CD4-positive, alpha-beta memory T cell (primary cell): ENCODE measurements at regions not wholly inside any gene's neighbourhood (a gene's known extent, or its start where the extent isn't known, plus 50 kb on each side); places are given as distances from the start of the nearest gene placed in this dataset.

ENCODE experiments used
- CTCF ChIA-PET: fragments of 350-600 bp; sonication (Branson Sonifier 250); formaldehyde crosslinking; loops from one replicate; lab custom pipeline; 2021; ENCODE audit warnings: inconsistent platforms; ENCODE audit not compliant: partially characterized antibody; lab: Charles Lee
- POLR2A ChIA-PET: fragments of 350-600 bp; sonication (Branson Sonifier 250); formaldehyde crosslinking; loops from one replicate; lab custom pipeline; 2021; ENCODE audit not compliant: partially characterized antibody; lab: Charles Lee
- DNase-seq, 5 donors: peaks; one replicate each; pipeline versions ENCODE4 v3.0.0 to v3.0.0-alpha.2; 2020 to 2022; ENCODE audit warnings: mixed read lengths in 1 of 5
- H3K27ac ChIP-seq: one replicate; pipeline ENCODE4 v1.7.0; 2013; ENCODE audit warnings: low read depth, low read length
- H3K27me3 ChIP-seq: 2 replicates; pipeline ENCODE4 v1.7.0; 2013; ENCODE audit warnings: mild to moderate bottlenecking, low read length, moderate library complexity; ENCODE audit not compliant: insufficient read depth
- H3K36me3 ChIP-seq: 2 replicates; pipeline ENCODE4 v1.7.0; 2013; ENCODE audit warnings: mild to moderate bottlenecking, low read length, moderate library complexity; ENCODE audit not compliant: insufficient read depth
- H3K4me1 ChIP-seq: 2 replicates; pipeline ENCODE4 v1.7.0; 2013; ENCODE audit warnings: mild to moderate bottlenecking, low read length, moderate library complexity; ENCODE audit not compliant: insufficient read depth
- H3K4me3 ChIP-seq, 2 donors: one replicate each; pipeline ENCODE4 v1.7.0; 2013; ENCODE audit warnings: low read length in 2 of 2, mild to moderate bottlenecking in 1 of 2
- H3K9me3 ChIP-seq, 2 donors: one replicate each; pipeline ENCODE4 v1.7.0; 2013; ENCODE audit warnings: low read length in 2 of 2, control low read depth in 1 of 2; ENCODE audit not compliant: control insufficient read depth in 1 of 2
- H3K27ac Mint-ChIP-seq, 7 donors: one replicate each; pipeline ENCODE4 v1.8.0; 2020 to 2021; ENCODE audit warnings: mixed read lengths in 7 of 7, mild to moderate bottlenecking in 6 of 7, inconsistent platforms in 3 of 7, moderate library complexity in 3 of 7
- H3K27me3 Mint-ChIP-seq, 2 donors: one replicate each; pipeline ENCODE4 v1.8.0; 2020 to 2021; ENCODE audit warnings: mixed read lengths in 2 of 2
- H3K36me3 Mint-ChIP-seq, 2 donors: one replicate each; pipeline ENCODE4 v1.8.0; 2020 to 2021; ENCODE audit warnings: mixed read lengths in 2 of 2, inconsistent platforms in 1 of 2, mild to moderate bottlenecking in 1 of 2
- H3K4me1 Mint-ChIP-seq, 4 donors: one replicate each; pipeline ENCODE4 v1.8.0; 2020 to 2021; ENCODE audit warnings: mixed read lengths in 4 of 4, mild to moderate bottlenecking in 1 of 4
- H3K4me3 Mint-ChIP-seq, 8 donors: one replicate each; pipeline ENCODE4 v1.8.0; 2020 to 2021; ENCODE audit warnings: mixed read lengths in 8 of 8, mild to moderate bottlenecking in 7 of 8, moderate library complexity in 6 of 8, inconsistent platforms in 3 of 8
- H3K9me3 Mint-ChIP-seq, 8 donors: one replicate each; pipeline ENCODE4 v1.8.0; 2020 to 2021; ENCODE audit warnings: mixed read lengths in 8 of 8, mild to moderate bottlenecking in 5 of 8, inconsistent platforms in 3 of 8, moderate library complexity in 1 of 8
- intact Hi-C: fragments of 100-400 bp; cut with micrococcal nuclease; formaldehyde crosslinking; loops from one replicate; pipeline ENCODE4 v1.15.1; 2023

GRCh38 chr11:105298174-105298573 is 158.6 kb upstream of the CARD18 start:
- intact Hi-C loops, result no loop called here
- H3K9me3 Mint-ChIP-seq, result peaks cover 0 to 2% (median 0%) of the 10 kb centered on the region in 8 donors
- H3K4me3 Mint-ChIP-seq, result no peak overlapping the region
- Histone ChIP-seq H3K27ac (no peak overlapping the region), H3K4me1 (no peaks in the 10 kb centered on the region), H3K27me3 (no peaks in the 10 kb centered on the region), H3K9me3 (no peaks in the 10 kb centered on the region), H3K4me3 (no peak overlapping the region), H3K36me3 (no peaks in the 10 kb centered on the region)
- POLR2A ChIA-PET, result no interaction called here
- peaks cover 0 to 3% (median under 1%) of the 10 kb centered on the region in 4 donors for H3K4me1 Mint-ChIP-seq
- no peak overlapping the region for H3K27ac Mint-ChIP-seq
- DNase-seq, result no peak
- peaks cover 1 to 2% of the 10 kb centered on the region in 2 donors for H3K27me3 Mint-ChIP-seq
- CTCF ChIA-PET, result no interaction called here
- H3K36me3 Mint-ChIP-seq, result no peaks in the 10 kb centered on the region

DNA sequence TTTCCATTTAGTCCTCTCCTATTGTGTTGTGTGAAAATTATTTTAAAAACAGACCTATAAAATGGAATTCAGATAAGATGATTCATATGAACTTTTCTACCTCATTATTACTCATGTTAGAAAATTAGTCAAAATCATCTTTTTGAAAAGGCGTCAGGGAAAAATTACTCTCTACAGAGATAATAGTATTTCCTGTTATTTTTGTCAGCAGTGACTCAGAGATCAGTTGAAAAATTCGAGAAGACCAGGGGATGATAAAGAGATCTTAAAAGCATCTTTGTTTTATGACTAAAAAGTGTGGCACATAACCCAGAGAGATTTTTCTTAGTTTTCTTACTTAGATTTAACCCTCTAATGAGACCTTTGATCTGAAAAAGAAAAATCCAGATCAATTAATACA is 157.9 kb upstream of the CARD18 start:
- Histone ChIP-seq H3K36me3 (no peaks in the 10 kb centered on the region), H3K4me3 (no peak overlapping the region), H3K27me3 (no peaks in the 10 kb centered on the region), H3K27ac (no peak overlapping the region), H3K4me1 (no peaks in the 10 kb centered on the region), H3K9me3 (no peaks in the 10 kb centered on the region)
- CTCF ChIA-PET, result no interaction called here
- H3K9me3 Mint-ChIP-seq, result peaks cover 0 to 2% (median 0%) of the 10 kb centered on the region in 8 donors
- H3K36me3 Mint-ChIP-seq, result no peaks in the 10 kb centered on the region
- peaks cover 1 to 2% of the 10 kb centered on the region in 2 donors for H3K27me3 Mint-ChIP-seq
- DNase-seq, result no peak
- POLR2A ChIA-PET, result no interaction called here
- H3K27ac Mint-ChIP-seq, result no peak overlapping the region
- no peak overlapping the region for H3K4me3 Mint-ChIP-seq
- H3K4me1 Mint-ChIP-seq, result peaks cover 0 to 3% (median under 1%) of the 10 kb centered on the region in 4 donors
- intact Hi-C loops, result no loop called here

GRCh38 chr11:105296806-105297205 is 157.2 kb upstream of the CARD18 start:
- no peak overlapping the region for H3K27ac Mint-ChIP-seq
- no peak overlapping the region for H3K4me3 Mint-ChIP-seq
- ChIA-PET POLR2A (no interaction called here), CTCF (no interaction called here)
- peaks cover 1 to 2% of the 10 kb centered on the region in 2 donors for H3K27me3 Mint-ChIP-seq
- intact Hi-C loops, result no loop called here
- no peaks in the 10 kb centered on the region for H3K36me3 Mint-ChIP-seq
- peaks cover 0 to 3% (median 0%) of the 10 kb centered on the region in 4 donors for H3K4me1 Mint-ChIP-seq
- Histone ChIP-seq H3K4me3 (no peak overlapping the region), H3K27me3 (no peaks in the 10 kb centered on the region), H3K36me3 (no peaks in the 10 kb centered on the region), H3K9me3 (no peaks in the 10 kb centered on the region), H3K4me1 (no peaks in the 10 kb centered on the region), H3K27ac (no peak overlapping the region)
- H3K9me3 Mint-ChIP-seq, result peaks cover 0 to 2% (median 0%) of the 10 kb centered on the region in 8 donors
- DNase-seq, result no peak

DNA sequence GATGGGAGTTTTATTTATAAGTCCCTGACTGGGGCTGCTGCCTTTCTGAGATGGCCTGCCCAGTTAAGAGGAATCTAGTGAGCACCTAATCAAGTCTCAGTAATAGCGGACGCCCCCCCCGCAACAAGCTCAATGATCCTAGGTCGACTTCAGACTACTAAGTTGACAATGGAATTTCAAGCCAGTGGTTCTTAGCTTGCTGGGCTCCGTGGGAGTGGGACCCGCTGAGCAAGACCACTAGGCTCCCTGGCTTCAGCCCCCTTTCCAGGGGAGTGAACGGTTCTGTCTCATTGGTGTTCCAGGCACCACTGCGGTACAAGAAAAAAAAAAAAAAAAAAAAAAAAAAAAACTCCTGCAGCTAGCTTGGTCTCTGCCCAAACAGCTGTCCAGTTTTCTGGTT is 156.8 kb upstream of the CARD18 start:
- POLR2A ChIA-PET, result no interaction called here
- CTCF ChIA-PET, result no interaction called here

GRCh38 chr11:105282658-105283057 is 143.1 kb upstream of the CARD18 start:
- ChIA-PET CTCF (no interaction called here), POLR2A (no interaction called here)
- no peaks in the 10 kb centered on the region for H3K9me3 ChIP-seq
- no peak overlapping the region for H3K4me3 ChIP-seq
- no peak for DNase-seq
- intact Hi-C loops, result no loop called here
- H3K4me1 Mint-ChIP-seq, result no peaks in the 10 kb centered on the region
- no peak overlapping the region for H3K4me3 Mint-ChIP-seq
- H3K27ac ChIP-seq, result no peak overlapping the region
- H3K36me3 Mint-ChIP-seq, result no peaks in the 10 kb centered on the region
- H3K4me1 ChIP-seq, result no peaks in the 10 kb centered on the region
- H3K27me3 ChIP-seq, result no peaks in the 10 kb centered on the region
- no peak overlapping the region for H3K27ac Mint-ChIP-seq
- peaks cover 0 to 2% (median 0%) of the 10 kb centered on the region in 8 donors for H3K9me3 Mint-ChIP-seq
- no peaks in the 10 kb centered on the region for H3K36me3 ChIP-seq
- H3K27me3 Mint-ChIP-seq, result peaks cover 6 to 9% of the 10 kb centered on the region in 2 donors

More for the DNA sequence above, 156.8 kb upstream of the CARD18 start:
- no peaks in the 10 kb centered on the region for H3K36me3 ChIP-seq
- peaks cover 1 to 2% of the 10 kb centered on the region in 2 donors for H3K27me3 Mint-ChIP-seq
- peaks cover 0 to 3% (median 0%) of the 10 kb centered on the region in 4 donors for H3K4me1 Mint-ChIP-seq
- no peaks in the 10 kb centered on the region for H3K36me3 Mint-ChIP-seq
- H3K9me3 Mint-ChIP-seq, result peaks cover 0 to 2% (median 0%) of the 10 kb centered on the region in 8 donors
- H3K27me3 ChIP-seq, result no peaks in the 10 kb centered on the region
- H3K4me3 ChIP-seq, result no peak overlapping the region
- H3K27ac Mint-ChIP-seq, result no peak overlapping the region
- DNase-seq, result no peak
- no peaks in the 10 kb centered on the region for H3K4me1 ChIP-seq
- no peaks in the 10 kb centered on the region for H3K9me3 ChIP-seq
- no peak overlapping the region for H3K4me3 Mint-ChIP-seq
- intact Hi-C loops, result no loop called here
- H3K27ac ChIP-seq, result no peak overlapping the region

DNA sequence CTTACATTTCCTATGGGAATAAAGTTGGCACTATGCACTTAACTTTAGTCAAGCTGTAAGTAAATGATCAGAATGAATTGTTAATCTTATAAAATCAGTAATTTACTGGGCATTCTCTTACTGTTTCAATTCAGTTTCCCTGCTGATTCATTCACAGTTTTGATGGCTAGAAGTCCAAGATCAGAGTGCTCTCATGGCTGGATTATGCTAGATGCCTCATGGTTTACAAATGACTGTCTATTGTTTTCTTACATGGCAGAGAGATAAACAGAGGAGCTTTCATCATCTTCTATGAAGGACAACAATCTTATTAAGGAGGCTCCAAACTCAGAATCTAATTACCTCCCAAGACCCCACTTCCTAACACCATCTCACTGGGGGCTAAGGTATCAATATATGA is 135.1 kb upstream of the CARD18 start:
- Histone ChIP-seq H3K36me3 (no peaks in the 10 kb centered on the region), H3K4me3 (no peak overlapping the region), H3K27ac (no peak overlapping the region), H3K4me1 (no peaks in the 10 kb centered on the region), H3K27me3 (no peaks in the 10 kb centered on the region), H3K9me3 (no peaks in the 10 kb centered on the region)
- peaks cover 0 to 4% of the 10 kb centered on the region in 2 donors for H3K27me3 Mint-ChIP-seq
- no peak overlapping the region for H3K27ac Mint-ChIP-seq
- no peaks in the 10 kb centered on the region for H3K4me1 Mint-ChIP-seq
- no peaks in the 10 kb centered on the region for H3K36me3 Mint-ChIP-seq
- intact Hi-C loops, result no loop called here
- POLR2A ChIA-PET, result no interaction called here
- H3K4me3 Mint-ChIP-seq, result no peak overlapping the region
- no peaks in the 10 kb centered on the region for H3K9me3 Mint-ChIP-seq
- no peak for DNase-seq
- CTCF ChIA-PET, result no interaction called here

DNA sequence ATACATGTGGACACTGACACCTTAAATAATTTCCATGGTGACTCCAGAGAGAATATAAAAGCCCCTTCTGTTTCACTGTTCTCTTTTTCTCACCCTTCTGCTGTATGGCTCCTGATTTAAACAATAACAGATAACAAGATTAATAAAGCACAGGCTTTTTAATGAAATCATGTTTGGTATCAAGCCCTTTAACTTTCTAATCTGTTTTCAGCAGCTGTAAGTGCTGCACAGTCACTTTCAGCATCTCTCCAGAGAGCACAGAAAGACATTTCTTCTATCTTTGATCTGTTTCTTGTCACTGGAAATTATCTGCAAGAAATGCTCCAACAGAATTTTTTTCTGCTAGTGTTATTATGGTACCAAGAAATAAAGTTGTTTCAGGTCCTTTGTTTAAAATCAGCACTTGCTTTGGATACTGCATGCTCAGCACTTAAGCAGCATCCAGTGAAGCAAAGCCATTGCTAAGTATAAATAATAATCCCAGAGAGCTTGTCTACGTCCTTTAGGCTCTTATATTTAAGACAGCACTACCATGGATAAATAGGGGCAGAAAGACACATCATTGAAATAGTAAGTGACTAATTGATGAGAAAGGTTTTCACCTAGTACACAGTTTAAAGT is 134.2 kb upstream of the CARD18 start:
- Histone ChIP-seq H3K27ac (no peak overlapping the region), H3K36me3 (no peaks in the 10 kb centered on the region), H3K27me3 (no peaks in the 10 kb centered on the region), H3K4me1 (no peaks in the 10 kb centered on the region), H3K9me3 (no peaks in the 10 kb centered on the region), H3K4me3 (no peak overlapping the region)
- no peaks in the 10 kb centered on the region for H3K9me3 Mint-ChIP-seq
- H3K4me1 Mint-ChIP-seq, result no peaks in the 10 kb centered on the region
- POLR2A ChIA-PET, result no interaction called here
- no peaks in the 10 kb centered on the region for H3K36me3 Mint-ChIP-seq
- no peak for DNase-seq
- no peak overlapping the region for H3K27ac Mint-ChIP-seq
- no peak overlapping the region for H3K4me3 Mint-ChIP-seq
- CTCF ChIA-PET, result no interaction called here
- intact Hi-C loops, result no loop called here
- H3K27me3 Mint-ChIP-seq, result peaks cover 0 to 4% of the 10 kb centered on the region in 2 donors
